K562 (cell line): ENCODE measurements at regions not wholly inside any gene's neighbourhood (a gene's known extent, or its start where the extent isn't known, plus 50 kb on each side); places are given as distances from the start of the nearest gene placed in this dataset.

ENCODE experiments used
- ATAC-seq: fragments of 200-7000 bp; cut with Tn5 transposase; 3 replicates; pipeline ENCODE4 v1.9.1; 2020; ENCODE audit warnings: moderate library complexity
- BruUV-seq: library from RNA; stranded (reverse); fragments of 400-500 nt; replicated peaks from 2 replicates; lab custom pipeline; 2021; lab: Mats Ljungman, UMichigan
- CTCF ChIA-PET: fragments of 300-600 bp; formaldehyde crosslinking; extraction: SDS; loops from one replicate; lab custom pipeline; 2021; ENCODE audit warnings: low intra/inter-chr PET ratio; lab: Yijun Ruan, JAX
- POLR2A ChIA-PET: fragments of 300-600, 350-650 bp; sonication (Branson Sonifier 250); formaldehyde crosslinking; extraction: SDS; loops from one replicate; lab custom pipeline; 2021; ENCODE audit warnings: antibody characterized with exemption, inconsistent platforms; lab: Yijun Ruan, JAX
- DNase-seq, 4 experiments: peaks; one replicate each; pipeline versions ENCODE4 v3.0.0 to v3.0.0-alpha.2; 2011 to 2018; ENCODE audit warnings: low spot score in 3 of 4, mixed read lengths in 3 of 4; ENCODE audit errors: extremely low read depth in 1 of 4
- FAIRE-seq: peaks from 2 replicates; lab custom pipeline; 2011; peaks lifted over from hg19 to GRCh38; lab: Jason Lieb, UNC
- H2AFZ ChIP-seq: 2 replicates; pipeline ENCODE4 v1.6.0; 2011; ENCODE audit warnings: low read depth, low read length, control low read depth, inconsistent platforms
- H3K27ac ChIP-seq: fragments of 200-600 bp; 3 replicates; pipeline ENCODE4 v1.8.0; 2011; ENCODE audit warnings: low read depth, mild to moderate bottlenecking, control low read depth, inconsistent platforms, low read length, moderate library complexity, mixed read lengths; ENCODE audit errors: extremely low read depth
- H3K27me3 ChIP-seq, 2 experiments: fragments of 300-600 bp in 1 of 2; 2 replicates in 1 of 2; 3 replicates in 1 of 2; pipeline versions ENCODE4 v1.6.0 to v1.8.0; 2011; ENCODE audit warnings: inconsistent platforms in 2 of 2, low read length in 2 of 2, mild to moderate bottlenecking in 1 of 2, mixed read lengths in 1 of 2, moderate library complexity in 1 of 2; ENCODE audit not compliant: control insufficient read depth in 2 of 2, insufficient read depth in 2 of 2
- H3K36me3 ChIP-seq: fragments of 300-600 bp; 3 replicates; pipeline ENCODE4 v1.8.0; 2011; ENCODE audit warnings: mild to moderate bottlenecking, low read length, inconsistent platforms; ENCODE audit not compliant: control insufficient read depth, insufficient read depth
- H3K4me1 ChIP-seq, 2 experiments: fragments of 200-600 bp in 1 of 2; replicated peaks in 1 of 2; 2 replicates in 1 of 2; 3 replicates in 1 of 2; pipeline versions ENCODE4 v1.5.1 to v1.8.0; 2011; ENCODE audit warnings: inconsistent platforms in 2 of 2, low read length in 2 of 2, mild to moderate bottlenecking in 1 of 2, mixed read lengths in 1 of 2, moderate library complexity in 1 of 2; ENCODE audit not compliant: control insufficient read depth in 2 of 2, insufficient read depth in 2 of 2
- H3K4me2 ChIP-seq: 2 replicates; pipeline ENCODE4 v1.6.1; 2011; ENCODE audit warnings: low read length, control low read depth, inconsistent platforms, mixed read lengths; ENCODE audit not compliant: insufficient read depth
- H3K4me3 ChIP-seq: fragments of 200-600 bp; sonication (generic), shearing (Covaris generic); 2 replicates; pipeline ENCODE4 v1.5.1; 2016; ENCODE audit warnings: control low read depth, inconsistent platforms
- H3K79me2 ChIP-seq: fragments of 200-600 bp; 3 replicates; pipeline ENCODE4 v1.8.0; 2011; ENCODE audit warnings: low read length, inconsistent platforms; ENCODE audit not compliant: control insufficient read depth, insufficient read depth
- H3K9ac ChIP-seq, 2 experiments: 2 replicates each; pipeline versions ENCODE4 v1.6.0 to v1.6.1; 2011; ENCODE audit warnings: low read depth in 2 of 2, low read length in 2 of 2, control low read depth in 1 of 2, inconsistent platforms in 1 of 2, mild to moderate bottlenecking in 1 of 2, mixed read lengths in 1 of 2; ENCODE audit not compliant: insufficient read depth in 1 of 2
- H3K9me1 ChIP-seq: one replicate; pipeline ENCODE4 v1.6.0; 2011; ENCODE audit warnings: inconsistent platforms, mild to moderate bottlenecking, low read length, moderate library complexity; ENCODE audit not compliant: control insufficient read depth, insufficient read depth
- H3K9me3 ChIP-seq: replicated peaks from 2 replicates; pipeline ENCODE4 v1.5.1; 2011; ENCODE audit warnings: low read depth, low read length, inconsistent platforms; ENCODE audit not compliant: control insufficient read depth, insufficient read depth
- H4K20me1 ChIP-seq: replicated peaks from 2 replicates; pipeline ENCODE4 v1.6.1; 2011; ENCODE audit warnings: low read length, inconsistent platforms, mixed read lengths; ENCODE audit not compliant: control insufficient read depth, insufficient read depth
- CEBPB ChIP-seq: fragments of 450-650 bp; IDR thresholded peaks from 2 replicates; pipeline ENCODE4 v1.6.1; 2016; ENCODE audit warnings: missing genetic modification characterization, missing compliant biosample characterization
- MIER1 ChIP-seq: fragments of 450-650 bp; IDR thresholded peaks from 2 replicates; pipeline ENCODE4 v1.6.1; 2016; ENCODE audit warnings: antibody characterized with exemption, mild to moderate bottlenecking, low read depth
- NRF1 ChIP-seq, 2 experiments: fragments of 450-650 bp; IDR thresholded peaks in 1 of 2; conservative IDR thresholded peaks in 1 of 2; 2 replicates each; pipeline ENCODE4 v1.6.1; 2014; ENCODE audit warnings: mild to moderate bottlenecking in 2 of 2
- SMARCA5 ChIP-seq: fragments of 450-650 bp; IDR thresholded peaks from 2 replicates; pipeline ENCODE4 v1.6.1; 2016
- ZBTB8A ChIP-seq: fragments of 450-650 bp; IDR thresholded peaks from 2 replicates; pipeline ENCODE4 v1.6.1; 2018; ENCODE audit warnings: mild to moderate bottlenecking, moderate library complexity; ENCODE audit not compliant: partially characterized antibody
- ZNF511 ChIP-seq: sonication (generic); formaldehyde crosslinking; IDR thresholded peaks from 2 replicates; pipeline ENCODE4 v1.8.0; 2022; ENCODE audit warnings: mild to moderate bottlenecking, missing genetic modification reagents
- ZNF518B ChIP-seq: fragments of 250-450 bp; sonication (Bioruptor Pico); IDR thresholded peaks from 2 replicates; pipeline ENCODE4 v1.5.0; 2021; ENCODE audit warnings: mild to moderate bottlenecking, moderate library complexity
- ZNF583 ChIP-seq: fragments of 250-450 bp; sonication (Bioruptor Pico); IDR thresholded peaks from 2 replicates; pipeline ENCODE4 v1.4.0; 2020
- ZNF695 ChIP-seq: fragments of 450-650 bp; formaldehyde crosslinking; IDR thresholded peaks from 2 replicates; pipeline ENCODE4 v1.4.0; 2020; ENCODE audit warnings: mild to moderate bottlenecking, moderate library complexity
- ZNF778 ChIP-seq: fragments of 450-650 bp; formaldehyde crosslinking; IDR thresholded peaks from 2 replicates; pipeline ENCODE4 v1.4.0; 2020; ENCODE audit warnings: mild to moderate bottlenecking, moderate library complexity
- ZZZ3 ChIP-seq: fragments of 450-650 bp; IDR thresholded peaks from 2 replicates; pipeline ENCODE4 v1.6.1; 2016; ENCODE audit warnings: antibody characterized with exemption, mild to moderate bottlenecking, moderate library complexity
- WGBS: fragments of 100-300 bp; shearing (Covaris generic); methylation state at CpG from one replicate; pipeline ENCODE4 v1.1.6; 2016; ENCODE audit warnings: low coverage, mixed read lengths; ENCODE audit not compliant: insufficient coverage; ENCODE audit errors: missing lambda C conversion rate; 5-methylcytosine and 5-hydroxymethylcytosine counted together
- in situ Hi-C: fragments of 300-500 bp; cut with MboI; formaldehyde crosslinking; loops from 4 replicates; pipeline ENCODE4 v1.15.0; 2018; ENCODE audit warnings: inconsistent platforms, mixed read lengths
- intact Hi-C: fragments of 100-400 bp; cut with micrococcal nuclease; formaldehyde crosslinking; loops from 2 replicates; pipeline ENCODE4 v1.14.2; 2022

GRCh38 chr5:99600952-99601351 lies 672.1 kb upstream of the CHD1 start:
- H3K9me3 ChIP-seq = no peaks in the 10 kb centered on the region; the same call in 1 of the 2 replicates
- H3K4me1 ChIP-seq = no peaks in the 10 kb centered on the region
- BruUV-seq = no TSS peak
- H3K4me3 ChIP-seq = no peak overlapping the region
- no peaks in the 10 kb centered on the region for H4K20me1 ChIP-seq
- POLR2A ChIA-PET = no interaction called here
- H2AFZ ChIP-seq = no peak overlapping the region
- 0% methylated on average over 1 of the region's 1 CpG for WGBS
- FAIRE-seq (no peak), ATAC-seq (no peak), DNase-seq (no peak)
- no peaks in the 10 kb centered on the region for H3K79me2 ChIP-seq
- intact Hi-C loops = no loop called here
- in situ Hi-C loops = no loop called here
- H3K27ac ChIP-seq = no peak overlapping the region
- H3K9ac ChIP-seq = no peak overlapping the region
- CTCF ChIA-PET = no interaction called here
- no peaks in the 10 kb centered on the region for H3K9me1 ChIP-seq
- H3K4me2 ChIP-seq = no peak overlapping the region
- TF ChIP-seq ZNF511 (CRISPR knock-in tag) (no peak), MIER1 (no peak), NRF1 (conservative IDR thresholded peaks at IDR 0.05 in 1 of 2, IDR thresholded peaks at IDR 0.05 in 1 of 2) (no peak), ZNF583 (CRISPR knock-in tag) (no peak), ZNF778 (no peak), ZZZ3 (no peak), SMARCA5 (no peak), ZNF695 (CRISPR knock-in tag) (no peak), CEBPB (no peak), ZNF518B (CRISPR knock-in tag) (no peak), ZBTB8A (no peak)
- TF ChIP-seq, all 486 proteins: peak for 0
- no peaks in the 10 kb centered on the region for H3K36me3 ChIP-seq
- H3K27me3 ChIP-seq = no peaks in the 10 kb centered on the region
